GM18907 (cell line): ENCODE measurements at regions not wholly inside any gene's neighbourhood (a gene's known extent, or its start where the extent isn't known, plus 50 kb on each side); places are given as distances from the start of the nearest gene placed in this dataset.
"Not testable (repeated sequence)": the region's sequence is repeated elsewhere in the genome, so short reads cannot be mapped to it uniquely, and the experiment has no call there.

ENCODE experiments used
- ATAC-seq: cut with Tn5 transposase; IDR thresholded peaks from one replicate; pipeline ENCODE4 v1.9.1; 2021; ENCODE audit warnings: mild to moderate bottlenecking, moderate library complexity; ENCODE audit not compliant: unreplicated experiment

DNA sequence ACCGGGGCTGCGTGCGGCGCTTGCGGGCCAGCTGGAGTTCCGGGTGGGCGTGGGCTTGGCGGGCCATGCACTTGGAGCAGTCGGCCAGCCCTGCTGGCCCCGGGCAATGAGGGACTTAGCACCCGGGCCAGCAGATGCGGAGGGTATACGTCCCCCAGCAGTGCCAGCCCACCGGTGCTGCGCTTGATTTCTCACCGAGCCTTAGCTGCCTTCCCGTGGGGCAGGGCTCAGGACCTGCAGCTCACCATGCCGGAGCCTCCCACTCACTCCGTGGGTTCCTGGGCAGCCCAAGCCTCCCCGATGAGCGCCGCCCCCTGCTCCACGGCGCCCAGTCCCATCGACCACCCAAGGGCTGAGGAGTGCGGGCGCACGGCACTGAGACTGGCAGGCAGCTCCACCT is 51.4 kb upstream of the INPP4B start:
- ATAC-seq = not testable (repeated sequence)

DNA sequence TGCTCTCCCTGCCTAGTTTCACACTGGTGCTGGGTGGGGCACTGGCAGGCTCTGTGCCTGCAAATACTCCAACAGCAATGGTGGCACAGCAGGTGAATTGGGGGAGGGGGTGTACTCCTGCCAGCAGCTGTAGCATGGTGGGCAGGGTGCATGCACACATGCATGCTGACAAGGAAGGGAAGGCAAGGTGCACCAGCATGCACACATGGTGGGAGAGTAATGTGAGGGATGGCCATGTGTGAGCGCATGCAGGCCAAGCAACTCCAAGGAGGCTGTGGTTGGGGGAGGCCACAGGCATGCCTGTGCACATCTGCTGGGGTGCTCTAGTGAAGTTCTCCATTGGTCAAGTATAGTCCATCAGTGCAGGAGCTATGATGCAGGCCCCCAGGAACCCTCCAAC is 54.5 kb upstream of the INPP4B start:
- no peak for ATAC-seq

DNA sequence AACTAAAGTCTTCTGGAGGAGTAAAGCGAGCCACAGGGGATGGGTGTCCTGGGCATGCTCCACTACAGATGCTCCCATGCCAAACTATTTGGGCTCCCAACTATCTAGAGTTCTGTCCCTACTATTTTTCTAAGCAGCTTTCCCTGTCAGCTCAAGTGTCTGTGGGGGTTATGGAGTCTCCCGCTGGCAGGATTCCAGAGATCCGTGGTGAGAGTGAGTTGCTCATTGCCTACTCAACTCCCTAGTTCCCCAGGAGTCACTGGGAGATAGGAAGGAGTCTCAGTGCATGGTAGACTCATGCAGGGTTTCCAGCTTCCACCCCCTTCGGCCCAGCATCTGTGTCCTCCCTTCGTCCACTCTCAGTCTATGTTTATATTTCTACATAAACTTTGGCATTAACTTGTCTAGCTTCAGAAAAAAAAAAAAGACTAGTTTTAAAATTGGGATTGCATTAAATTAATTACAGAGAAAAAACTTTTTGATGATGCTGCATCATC is 55.1 kb upstream of the INPP4B start:
- no peak for ATAC-seq

DNA sequence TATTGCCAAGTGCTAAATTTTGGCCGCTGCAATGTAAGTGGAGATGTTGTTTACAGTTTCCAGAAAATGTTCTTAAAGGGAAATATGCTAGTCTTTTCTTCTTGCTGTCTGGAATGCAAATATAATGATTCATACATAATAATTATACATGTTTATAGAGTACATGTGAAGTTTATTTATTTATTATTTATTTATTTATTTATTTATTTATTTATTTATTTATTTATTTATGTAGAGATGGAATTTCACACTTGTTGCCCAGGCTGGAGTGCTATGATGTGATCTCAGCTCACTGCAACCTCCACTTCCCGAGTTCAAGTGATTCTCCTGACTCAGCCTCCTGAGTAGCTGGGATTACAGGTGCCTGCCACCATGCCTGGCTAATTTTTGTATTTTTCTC is 57.5 kb upstream of the INPP4B start:
- not testable (repeated sequence) for ATAC-seq

DNA sequence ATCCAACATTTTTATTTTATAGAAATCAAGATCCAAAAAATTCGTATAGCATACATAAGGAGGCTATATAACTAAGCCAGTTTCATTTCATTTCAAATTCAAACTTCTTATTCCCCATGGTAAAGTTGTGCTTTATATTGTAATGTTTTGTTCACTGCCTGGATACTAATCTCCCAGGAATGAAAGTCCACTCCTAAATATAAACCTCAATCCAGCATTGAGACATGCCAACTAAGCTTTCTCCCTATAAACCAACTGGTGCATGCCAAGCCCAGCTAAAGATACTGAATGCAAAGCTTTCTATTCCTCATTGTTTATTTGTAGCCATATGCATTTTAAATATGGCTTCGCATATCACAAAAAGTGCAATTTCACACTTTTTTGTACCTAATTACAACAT is 63.8 kb upstream of the INPP4B start:
- no peak for ATAC-seq

DNA sequence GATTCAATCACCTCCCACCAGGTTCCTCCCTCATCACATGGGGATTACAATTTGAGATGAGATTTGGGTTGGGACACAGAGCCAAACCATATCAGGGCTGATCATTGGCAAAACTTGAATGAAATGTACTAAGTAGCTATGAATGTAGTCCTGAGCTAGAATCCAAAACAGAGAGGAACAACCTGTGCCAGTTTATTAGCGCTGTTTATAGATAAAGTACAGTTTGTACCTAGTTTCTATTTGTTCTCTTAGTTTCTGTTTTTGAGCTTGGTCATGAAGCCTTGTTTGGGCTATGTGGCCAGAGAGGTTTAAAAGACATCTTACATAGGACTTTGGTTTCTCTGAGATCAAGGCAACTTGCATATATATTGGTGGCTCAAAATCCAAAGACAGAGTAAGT is 66.9 kb upstream of the INPP4B start:
- no peak for ATAC-seq

DNA sequence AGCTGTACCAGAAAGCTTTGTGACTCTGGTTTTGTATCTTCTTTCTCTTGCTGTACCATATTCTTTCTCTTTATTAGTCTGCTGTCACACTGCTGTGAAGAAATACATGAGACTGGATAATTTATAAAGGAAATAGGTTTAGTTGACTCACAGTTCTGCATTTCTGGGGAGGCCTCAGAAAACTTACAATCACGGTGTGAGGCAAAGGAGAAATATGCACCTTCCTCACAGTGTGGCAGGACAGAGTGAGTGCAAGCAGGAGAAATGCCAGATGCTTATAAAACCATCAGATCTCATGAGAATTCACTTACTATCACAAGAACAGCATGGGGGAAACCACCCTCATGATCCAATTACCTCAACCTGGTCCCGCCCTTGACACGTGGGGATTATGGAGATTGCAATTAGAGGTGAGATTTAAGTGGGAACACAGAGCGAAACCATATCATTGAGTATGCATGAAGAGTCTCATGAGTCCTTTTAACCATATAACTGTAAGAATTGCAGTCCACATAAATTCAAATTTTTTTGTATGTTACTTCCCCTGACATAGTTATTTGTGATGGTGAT is 67.4 kb upstream of the INPP4B start:
- no peak for ATAC-seq

DNA sequence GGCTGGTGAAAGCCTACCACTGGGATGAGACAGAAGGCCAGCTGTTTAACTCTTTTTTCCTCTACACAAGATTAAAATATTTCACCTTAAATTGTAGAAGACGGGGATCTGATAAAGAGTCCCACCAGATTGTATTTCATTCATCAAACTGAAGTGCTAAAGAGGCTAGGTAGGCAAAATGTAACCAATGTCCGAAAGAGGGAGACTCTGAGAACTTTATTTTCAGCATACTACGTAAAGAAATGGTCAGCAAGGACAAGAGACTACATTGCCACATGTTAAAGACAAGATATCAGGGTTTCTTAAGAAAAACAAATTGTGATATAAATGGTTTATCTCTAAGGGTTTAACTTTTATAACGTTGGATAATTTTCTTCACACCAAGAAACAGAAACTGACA is 71.6 kb upstream of the INPP4B start:
- ATAC-seq = no peak

DNA sequence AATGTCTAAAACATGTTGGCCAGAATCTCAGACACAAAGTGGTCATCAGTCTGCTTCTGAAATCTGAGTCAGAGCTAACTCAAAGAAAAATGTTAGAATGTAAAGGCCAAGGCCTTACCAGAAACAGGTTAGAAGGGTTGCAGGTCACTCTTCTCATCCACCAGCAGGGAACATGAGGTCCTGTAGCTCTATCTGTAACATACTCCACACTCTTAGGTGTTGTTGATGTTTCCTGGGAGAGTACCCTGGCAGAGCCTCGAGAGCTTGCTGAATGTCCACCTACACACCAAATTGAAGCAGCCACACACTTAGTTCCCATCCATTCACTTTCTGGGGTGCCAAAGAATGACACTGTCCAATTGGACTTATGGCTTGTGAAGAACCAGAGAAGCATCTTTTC is 76.6 kb upstream of the INPP4B start:
- ATAC-seq = no peak

DNA sequence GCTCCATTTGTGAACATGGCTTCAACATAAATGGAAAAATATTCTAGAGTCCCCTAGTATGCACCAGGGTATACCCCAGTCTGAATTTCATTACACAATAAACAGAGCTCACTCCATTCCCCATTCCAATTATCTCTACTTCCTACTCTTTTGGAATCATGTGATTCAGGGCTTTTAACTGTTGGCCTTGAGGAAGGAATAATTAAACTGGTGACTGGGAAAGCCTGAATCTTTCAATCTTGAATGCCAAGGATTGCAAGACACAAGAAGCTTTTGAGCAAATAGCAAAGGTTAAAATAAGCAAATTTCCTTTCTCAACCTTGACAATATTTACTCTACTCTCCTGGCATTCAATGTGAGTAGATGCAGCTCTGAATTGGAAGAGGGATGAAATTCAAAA is 77.5 kb upstream of the INPP4B start:
- ATAC-seq = no peak

DNA sequence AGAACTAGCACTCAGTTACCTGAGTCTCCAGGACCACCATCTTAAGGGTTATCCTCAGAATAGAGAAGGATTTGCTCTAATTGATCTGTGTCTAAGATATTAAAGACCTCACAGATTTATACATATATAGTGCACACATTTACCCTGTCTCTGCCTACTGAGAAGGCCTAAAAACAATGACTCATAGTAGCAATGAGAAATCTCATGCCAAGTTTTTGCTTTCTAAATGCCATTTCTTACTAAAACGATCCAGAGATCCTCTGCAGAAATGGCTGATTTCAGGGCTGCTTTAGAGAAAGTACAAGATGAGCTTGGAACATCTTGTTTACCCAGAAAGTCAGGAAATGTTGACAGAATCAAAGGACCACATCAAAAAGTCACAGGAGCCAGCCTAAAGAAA is 79.1 kb upstream of the INPP4B start:
- no peak for ATAC-seq

DNA sequence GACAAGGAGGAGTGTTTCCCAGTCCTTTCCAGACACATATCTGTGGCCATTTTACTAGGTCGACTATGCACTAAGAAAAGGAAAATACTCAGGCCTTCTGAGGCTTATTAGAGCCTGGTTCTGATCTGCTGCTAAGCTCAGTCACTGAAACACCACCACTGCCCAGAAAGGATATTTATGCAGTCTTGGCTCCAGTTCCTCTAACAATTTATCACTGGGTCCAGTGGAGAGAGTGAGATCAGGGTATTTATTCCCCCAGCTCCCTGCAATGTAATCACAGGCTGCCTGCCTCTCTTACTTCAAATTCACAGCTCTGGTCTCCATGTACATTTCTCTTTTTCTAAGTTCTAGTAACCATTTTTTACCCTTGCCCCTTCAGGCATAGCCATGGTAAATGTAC is 81.6 kb upstream of the INPP4B start:
- no peak for ATAC-seq

DNA sequence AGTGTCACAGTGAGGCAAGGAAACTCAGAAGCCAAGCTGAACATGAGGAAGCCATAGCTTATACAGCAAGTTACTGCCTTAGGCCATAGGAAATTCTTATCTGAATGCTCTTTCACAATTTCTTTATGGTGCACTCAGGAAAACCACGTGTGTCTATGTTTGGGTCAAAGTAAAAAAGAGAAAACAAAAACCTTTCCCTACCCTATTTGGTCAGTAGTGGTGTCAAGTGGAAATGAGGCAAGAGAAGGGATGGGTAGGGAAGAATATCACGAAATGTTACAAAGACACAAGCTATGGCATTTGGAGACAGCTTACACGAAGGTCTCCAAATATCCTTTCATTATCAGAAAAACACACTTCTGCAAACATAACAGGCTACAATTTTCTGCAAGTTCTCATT is 83.4 kb upstream of the INPP4B start:
- no peak for ATAC-seq

DNA sequence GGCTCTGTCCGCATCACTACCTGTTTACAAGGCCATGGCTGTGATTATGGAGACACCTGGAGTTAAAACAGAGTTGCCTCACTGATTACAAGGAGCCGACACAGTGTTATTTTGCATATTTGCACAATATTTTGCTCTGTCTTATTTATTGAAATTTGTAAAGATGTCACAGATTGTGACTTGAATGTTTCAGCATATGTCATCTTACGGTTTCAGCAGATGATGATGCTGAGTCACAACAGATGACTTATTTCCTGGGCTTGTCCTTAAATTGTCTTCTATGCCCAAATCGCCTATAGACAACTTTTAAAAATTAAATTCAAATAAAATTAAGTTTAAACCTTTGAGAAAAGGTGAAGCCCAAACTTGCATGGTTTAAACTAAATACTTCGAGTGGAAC is 87.1 kb upstream of the INPP4B start:
- no peak for ATAC-seq

DNA sequence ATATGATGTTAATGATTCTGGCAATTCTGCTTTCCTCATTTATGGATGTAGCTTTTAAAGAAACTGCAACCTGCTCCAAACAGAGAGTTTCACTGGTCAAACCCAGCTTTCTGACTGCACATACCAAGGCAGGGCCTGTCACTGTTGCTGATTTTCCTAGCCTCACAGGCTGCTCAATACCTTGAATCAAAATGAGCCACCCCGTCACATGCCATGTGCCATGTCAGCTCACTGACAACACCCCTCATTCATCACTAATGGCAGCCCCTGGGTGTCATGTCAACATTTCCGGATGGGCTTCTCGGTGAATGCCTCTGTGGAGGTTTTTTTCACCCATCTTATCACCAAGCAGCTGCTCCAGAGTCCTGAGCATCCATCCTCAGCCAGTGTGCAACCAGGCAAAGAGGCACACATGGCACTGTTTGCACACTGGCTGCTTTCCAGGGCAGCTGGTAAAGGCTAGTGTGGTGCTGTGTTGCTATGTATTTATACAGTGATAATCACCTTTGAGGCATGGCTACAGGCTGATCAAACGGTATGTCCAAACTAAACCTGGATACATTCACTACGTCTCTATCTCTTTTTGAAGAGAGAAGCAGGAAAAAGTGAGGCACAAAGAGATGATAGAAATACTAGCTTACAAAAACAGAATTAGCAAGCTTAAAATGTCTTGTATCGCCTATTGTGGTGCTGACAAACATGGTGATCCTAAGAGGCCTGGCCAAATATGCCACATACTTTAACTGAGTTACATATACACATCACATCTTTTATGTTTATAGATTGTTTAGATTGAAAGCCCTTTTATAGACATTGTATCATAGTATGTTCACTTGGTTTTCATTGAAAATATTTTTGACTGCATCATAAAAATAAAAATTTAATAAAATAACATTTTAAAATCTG is 94.6 kb upstream of the INPP4B start:
- no peak for ATAC-seq

DNA sequence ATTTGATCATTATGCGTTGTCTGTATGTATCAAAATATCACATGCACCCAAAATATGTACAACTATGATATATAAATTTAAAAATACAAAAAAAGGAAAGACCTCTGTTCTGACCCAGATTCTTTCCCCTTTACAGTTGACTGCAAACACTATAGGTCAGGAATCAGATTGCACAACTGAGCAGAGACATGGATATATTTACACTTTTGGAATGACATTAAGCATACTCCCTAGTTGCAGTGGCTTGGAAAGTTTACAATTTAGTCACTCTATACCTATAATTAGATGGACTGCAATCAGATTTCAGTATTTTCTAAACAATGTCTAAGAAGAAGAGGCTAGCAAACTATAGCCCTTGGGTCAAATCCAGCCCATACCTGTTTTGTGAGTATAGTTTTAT is 98.5 kb upstream of the INPP4B start:
- no peak for ATAC-seq

DNA sequence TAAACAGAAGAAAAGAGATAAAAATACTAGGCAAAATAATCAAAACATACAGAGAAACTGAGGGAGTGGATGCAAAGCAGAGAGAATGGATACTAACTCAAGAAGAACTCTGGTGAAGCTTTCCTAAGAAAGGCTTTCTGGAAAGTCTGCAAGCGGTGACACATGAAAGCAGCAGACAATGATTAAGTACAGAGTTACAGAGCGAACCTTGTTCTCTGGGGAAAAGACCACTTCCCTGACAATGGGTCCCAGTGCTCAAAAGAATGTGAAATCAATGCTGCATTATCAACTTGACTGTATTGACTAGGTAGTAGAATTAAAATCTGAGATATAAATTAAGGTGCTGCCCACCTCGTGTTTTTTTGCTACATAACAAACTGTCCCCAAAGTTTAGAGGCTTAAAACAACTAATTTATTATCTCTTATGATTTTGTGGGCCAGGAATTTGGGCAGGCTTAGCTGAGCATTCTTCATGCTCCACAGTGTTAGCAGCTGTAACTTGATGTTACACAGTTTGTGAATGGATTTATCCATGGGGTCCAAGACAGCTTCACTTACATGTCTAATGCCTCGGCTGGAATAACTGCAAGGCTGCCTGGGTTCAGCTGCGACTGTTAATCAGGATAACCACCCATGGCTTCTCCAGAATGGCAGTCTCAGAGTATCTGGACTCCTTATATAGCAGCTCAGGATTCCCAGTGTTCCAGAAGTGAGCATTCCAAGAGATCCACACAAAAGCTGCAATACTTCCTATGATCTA is 106.9 kb upstream of the INPP4B start:
- ATAC-seq = no peak

DNA sequence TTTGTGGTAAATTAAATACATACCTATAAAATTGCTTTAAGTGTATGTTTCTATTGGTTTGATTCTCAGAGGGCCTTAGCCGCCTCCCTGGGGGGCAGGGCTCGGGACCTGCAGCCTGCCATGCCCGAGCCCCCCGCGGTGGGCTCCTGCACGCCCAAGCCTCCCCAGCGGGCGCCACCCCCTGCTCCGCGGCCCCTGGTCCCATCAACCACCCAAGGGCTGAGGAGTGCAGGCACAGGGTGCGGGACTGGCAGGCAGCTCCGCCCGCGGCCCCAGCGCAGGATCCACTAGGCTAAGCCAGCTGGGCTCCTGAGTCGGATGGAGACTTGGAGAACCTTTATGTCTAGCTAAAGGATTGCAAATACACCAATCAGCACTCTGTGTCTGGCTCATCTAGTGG is 108.3 kb upstream of the INPP4B start:
- ATAC-seq = no peak

DNA sequence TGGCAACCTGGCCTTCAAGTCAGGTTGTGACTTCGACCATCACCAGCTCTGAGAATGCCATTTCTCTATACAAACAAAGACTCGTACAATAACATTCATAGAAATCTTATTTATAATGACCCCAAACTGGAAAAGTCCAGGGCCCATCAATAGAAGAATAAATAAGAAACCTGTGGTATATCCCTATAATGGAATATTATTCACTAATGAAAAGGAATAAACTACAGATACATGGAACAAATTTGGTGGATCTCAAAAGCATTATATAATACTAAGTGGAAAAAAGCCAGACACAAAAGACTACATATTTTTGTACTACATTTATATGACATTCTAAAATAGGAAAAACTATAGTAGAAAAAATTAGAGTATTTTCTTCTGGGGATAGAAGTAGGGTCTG is 109.4 kb upstream of the INPP4B start:
- no peak for ATAC-seq

DNA sequence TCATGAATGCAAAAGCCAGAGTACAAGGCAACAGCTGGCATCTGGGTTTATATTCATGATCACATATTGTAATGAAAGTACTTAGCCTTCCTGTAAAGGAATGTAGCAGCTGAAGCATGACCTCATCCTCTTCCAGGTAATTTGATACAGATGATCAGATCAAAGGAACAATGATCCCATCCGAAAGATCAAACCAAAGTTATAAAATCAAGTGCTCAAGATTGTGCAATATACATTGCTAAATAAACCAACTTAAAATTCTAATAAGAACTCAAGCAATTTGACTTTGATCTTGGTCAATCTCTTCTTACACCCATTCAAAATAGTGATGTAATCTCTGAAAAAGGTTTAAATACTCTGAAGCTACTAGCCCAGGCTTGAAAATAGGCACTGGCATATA is 113.1 kb upstream of the INPP4B start:
- ATAC-seq = no peak

DNA sequence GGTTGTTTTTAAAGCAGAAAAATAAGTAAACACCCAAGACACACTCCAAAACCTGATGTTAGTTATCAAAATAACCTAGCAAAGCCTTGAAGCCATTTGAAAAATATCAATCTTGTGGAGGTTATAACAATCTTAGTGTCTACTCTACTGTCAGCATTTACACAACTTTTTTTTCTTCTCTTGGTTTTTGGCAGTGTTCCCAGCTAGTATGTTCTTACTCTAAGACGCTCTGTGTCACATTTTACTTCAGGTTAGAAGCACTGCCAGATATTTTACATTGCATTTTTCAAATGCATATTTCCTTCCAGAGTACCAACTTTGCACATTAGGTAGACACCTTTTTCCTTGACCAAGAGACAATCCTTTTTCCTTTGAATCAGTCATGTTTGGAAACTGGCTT is 114.0 kb upstream of the INPP4B start:
- ATAC-seq = no peak
